Astrocyte (in vitro differentiated cells and primary cell): ENCODE measurements at regions not wholly inside any gene's neighbourhood (a gene's known extent, or its start where the extent isn't known, plus 50 kb on each side); places are given as distances from the start of the nearest gene placed in this dataset.
A peak's percentile ranks its signal among the peaks of the same experiment; 100 is the strongest.

Experiments
- DNase-seq: peaks from one replicate; pipeline ENCODE4 v3.0.0-alpha.2; 2010; ENCODE audit warnings: low read depth
- FAIRE-seq: peaks from 2 replicates; lab custom pipeline; 2011; peaks lifted over from hg19 to GRCh38; lab: Jason Lieb, UNC
- H2AFZ ChIP-seq: 2 replicates; pipeline ENCODE4 v1.6.0; 2012; ENCODE audit warnings: low read depth, low read length, inconsistent platforms
- H3K27ac ChIP-seq: 2 replicates; pipeline ENCODE4 v1.5.1; 2011; ENCODE audit warnings: low read depth, low read length, inconsistent platforms
- H3K27me3 ChIP-seq: 2 replicates; pipeline ENCODE4 v1.6.0; 2011; ENCODE audit warnings: low read length, inconsistent platforms; ENCODE audit not compliant: insufficient read depth
- H3K36me3 ChIP-seq: 2 replicates; pipeline ENCODE4 v1.5.1; 2011; ENCODE audit warnings: low read length, inconsistent platforms; ENCODE audit not compliant: insufficient read depth
- H3K4me1 ChIP-seq: 2 replicates; pipeline ENCODE4 v1.5.1; 2011; ENCODE audit warnings: low read length, inconsistent platforms; ENCODE audit not compliant: insufficient read depth
- H3K4me2 ChIP-seq: 2 replicates; pipeline ENCODE4 v1.6.0; 2012; ENCODE audit warnings: low read length, inconsistent platforms
- H3K4me3 ChIP-seq: 2 replicates; pipeline ENCODE4 v1.5.1; 2011; ENCODE audit warnings: low read depth, mild to moderate bottlenecking, low read length, inconsistent platforms; ENCODE audit not compliant: insufficient read depth
- H3K79me2 ChIP-seq: 2 replicates; pipeline ENCODE4 v1.6.0; 2012; ENCODE audit warnings: mild to moderate bottlenecking, low read length, inconsistent platforms; ENCODE audit not compliant: insufficient read depth
- H3K9ac ChIP-seq: 2 replicates; pipeline ENCODE4 v1.6.0; 2012; ENCODE audit warnings: mild to moderate bottlenecking, low read length, inconsistent platforms
- H3K9me3 ChIP-seq: 2 replicates; pipeline ENCODE4 v1.5.1; 2012; ENCODE audit warnings: low read depth, mild to moderate bottlenecking, low read length, inconsistent platforms; ENCODE audit not compliant: insufficient read depth
- H4K20me1 ChIP-seq: 2 replicates; pipeline ENCODE4 v1.6.0; 2012; ENCODE audit warnings: low read length, inconsistent platforms; ENCODE audit not compliant: insufficient read depth
- H3K27ac Mint-ChIP-seq: one replicate; pipeline ENCODE4 v1.8.0; 2021; ENCODE audit warnings: mild to moderate bottlenecking, mixed read lengths; ENCODE audit not compliant: unreplicated experiment
- H3K27me3 Mint-ChIP-seq: one replicate; pipeline ENCODE4 v1.8.0; 2021; ENCODE audit warnings: low read depth, mixed read lengths; ENCODE audit not compliant: unreplicated experiment
- H3K36me3 Mint-ChIP-seq: one replicate; pipeline ENCODE4 v1.8.0; 2021; ENCODE audit warnings: low read depth, mixed read lengths; ENCODE audit not compliant: unreplicated experiment
- H3K4me1 Mint-ChIP-seq: one replicate; pipeline ENCODE4 v1.8.0; 2021; ENCODE audit warnings: low read depth, mixed read lengths; ENCODE audit not compliant: unreplicated experiment
- H3K4me3 Mint-ChIP-seq: one replicate; pipeline ENCODE4 v1.8.0; 2021; ENCODE audit warnings: mild to moderate bottlenecking, moderate library complexity, mixed read lengths; ENCODE audit not compliant: unreplicated experiment
- H3K9me3 Mint-ChIP-seq: one replicate; pipeline ENCODE4 v1.8.0; 2021; ENCODE audit warnings: mild to moderate bottlenecking, mixed read lengths; ENCODE audit not compliant: unreplicated experiment
- CTCF ChIP-seq: IDR thresholded peaks from 2 replicates; pipeline ENCODE4 v1.5.1; 2011; ENCODE audit warnings: low read depth, mild to moderate bottlenecking, inconsistent platforms, low read length, moderate library complexity; ENCODE audit not compliant: insufficient read depth
- EZH2 ChIP-seq: IDR thresholded peaks from 2 replicates; pipeline ENCODE4 v1.6.1; 2012; ENCODE audit warnings: mild to moderate bottlenecking, low read length, inconsistent platforms; ENCODE audit not compliant: insufficient read depth

- H3K4me2 ChIP-seq, result no peak overlapping the region
- no peaks in the 10 kb centered on the region for H3K36me3 Mint-ChIP-seq
- no peak for DNase-seq
- H3K36me3 ChIP-seq, result no peaks in the 10 kb centered on the region
- H3K4me1 ChIP-seq, result peaks cover 5% of the 10 kb centered on the region
- H3K79me2 ChIP-seq, result no peaks in the 10 kb centered on the region
- peaks cover 4% of the 10 kb centered on the region for H3K9me3 Mint-ChIP-seq
- peaks cover 12% of the 10 kb centered on the region for H3K4me1 Mint-ChIP-seq
- no peak overlapping the region for H3K4me3 Mint-ChIP-seq
- no peak overlapping the region for H3K27ac Mint-ChIP-seq
- H3K9ac ChIP-seq, result no peak overlapping the region
- no peak for FAIRE-seq
- H3K9me3 ChIP-seq, result no peaks in the 10 kb centered on the region
- H3K27me3 Mint-ChIP-seq, result no peaks in the 10 kb centered on the region
- H3K27me3 ChIP-seq, result no peaks in the 10 kb centered on the region
- H3K4me3 ChIP-seq, result no peak overlapping the region
- no peaks in the 10 kb centered on the region for H4K20me1 ChIP-seq
- H3K27ac ChIP-seq, result no peak overlapping the region
- no peak for TF ChIP-seq EZH2
- no peak for TF ChIP-seq CTCF
- no peak overlapping the region for H2AFZ ChIP-seq
These were observed 391.3 kb downstream of the EFNB2 start for GRCh38 chr13:106143930-106144709.

GRCh38 chr13:106143392-106143791 is 392.1 kb downstream of the EFNB2 start:
- Histone ChIP-seq H3K4me3 (no peak overlapping the region), H3K9ac (no peak overlapping the region), H2AFZ (no peak overlapping the region), H3K4me1 (peaks cover 5% of the 10 kb centered on the region), H4K20me1 (no peaks in the 10 kb centered on the region), H3K27ac (no peak overlapping the region), H3K36me3 (no peaks in the 10 kb centered on the region), H3K9me3 (no peaks in the 10 kb centered on the region), H3K4me2 (no peak overlapping the region), H3K79me2 (no peaks in the 10 kb centered on the region), H3K27me3 (no peaks in the 10 kb centered on the region)
- no peak for TF ChIP-seq EZH2
- no peak for TF ChIP-seq CTCF
- H3K27me3 Mint-ChIP-seq, result no peaks in the 10 kb centered on the region
- peak; percentile 55 for DNase-seq
- no peaks in the 10 kb centered on the region for H3K36me3 Mint-ChIP-seq
- FAIRE-seq, result no peak
- H3K27ac Mint-ChIP-seq, result no peak overlapping the region
- no peak overlapping the region for H3K4me3 Mint-ChIP-seq
- H3K9me3 Mint-ChIP-seq, result peaks cover 4% of the 10 kb centered on the region
- peaks cover 12% of the 10 kb centered on the region for H3K4me1 Mint-ChIP-seq

- H3K27me3 Mint-ChIP-seq, result no peaks in the 10 kb centered on the region
- H3K4me3 Mint-ChIP-seq, result no peak overlapping the region
- Histone ChIP-seq H3K27me3 (no peaks in the 10 kb centered on the region), H3K36me3 (no peaks in the 10 kb centered on the region), H4K20me1 (no peaks in the 10 kb centered on the region), H3K4me2 (no peak overlapping the region), H3K9me3 (no peaks in the 10 kb centered on the region), H3K4me1 (peaks cover 5% of the 10 kb centered on the region), H3K9ac (no peak overlapping the region), H3K4me3 (no peak overlapping the region), H2AFZ (no peak overlapping the region), H3K27ac (no peak overlapping the region), H3K79me2 (no peaks in the 10 kb centered on the region)
- H3K36me3 Mint-ChIP-seq, result no peaks in the 10 kb centered on the region
- peaks cover 9% of the 10 kb centered on the region for H3K4me1 Mint-ChIP-seq
- TF ChIP-seq EZH2 (no peak), CTCF (no peak)
- no peak for FAIRE-seq
- no peak overlapping the region for H3K27ac Mint-ChIP-seq
- no peaks in the 10 kb centered on the region for H3K9me3 Mint-ChIP-seq
- DNase-seq, result no peak
These were observed 395.0 kb downstream of the EFNB2 start for GRCh38 chr13:106140476-106140875.
